Chondrocyte (in vitro differentiated cells): ENCODE measurements at regions not wholly inside any gene's neighbourhood (a gene's known extent, or its start where the extent isn't known, plus 50 kb on each side); places are given as distances from the start of the nearest gene placed in this dataset.

Experiments used
- DNase-seq: peaks from one replicate; pipeline ENCODE4 v3.0.0; 2021; ENCODE audit warnings: mixed read lengths, low spot score
- H3K27ac Mint-ChIP-seq: one replicate; pipeline ENCODE4 v1.8.0; 2021; ENCODE audit warnings: mild to moderate bottlenecking, moderate library complexity, mixed read lengths; ENCODE audit not compliant: unreplicated experiment
- H3K27me3 Mint-ChIP-seq: 2 replicates; pipeline ENCODE4 v1.8.0; 2021; ENCODE audit warnings: low read depth, mixed read lengths
- H3K36me3 Mint-ChIP-seq: 2 replicates; pipeline ENCODE4 v1.8.0; 2021; ENCODE audit warnings: low read depth, mixed read lengths
- H3K4me1 Mint-ChIP-seq: 2 replicates; pipeline ENCODE4 v1.8.0; 2021; ENCODE audit warnings: low read depth, mild to moderate bottlenecking, mixed read lengths
- H3K4me3 Mint-ChIP-seq: one replicate; pipeline ENCODE4 v1.8.0; 2021; ENCODE audit warnings: mild to moderate bottlenecking, moderate library complexity, mixed read lengths; ENCODE audit not compliant: unreplicated experiment
- H3K9me3 Mint-ChIP-seq: 2 replicates; pipeline ENCODE4 v1.8.0; 2021; ENCODE audit warnings: low read depth, mixed read lengths
- CTCF ChIP-seq: fragments of 200-600 bp; sonication (generic); IDR thresholded peaks from 2 replicates; pipeline ENCODE4 v1.5.0; 2021; ENCODE audit warnings: antibody characterized with exemption, mild to moderate bottlenecking, moderate library complexity

- DNase-seq, result no peak
- H3K36me3 Mint-ChIP-seq, result no peaks in the 10 kb centered on the region
- H3K27me3 Mint-ChIP-seq, result peaks cover 2% of the 10 kb centered on the region
- peaks cover 9% of the 10 kb centered on the region for H3K9me3 Mint-ChIP-seq
- H3K27ac Mint-ChIP-seq, result no peak overlapping the region
- no peak overlapping the region for H3K4me3 Mint-ChIP-seq
- peaks cover 4% of the 10 kb centered on the region for H3K4me1 Mint-ChIP-seq
- no peak for TF ChIP-seq CTCF
Observed at GRCh38 chrX:23103546-23103945, 103.8 kb downstream of the DDX53 start.

GRCh38 chrX:23114241-23114640 is 114.5 kb downstream of the DDX53 start:
- DNase-seq, result no peak
- Mint-ChIP-seq H3K27me3 (no peaks in the 10 kb centered on the region), H3K36me3 (no peaks in the 10 kb centered on the region), H3K4me1 (no peaks in the 10 kb centered on the region), H3K9me3 (no peaks in the 10 kb centered on the region), H3K4me3 (no peak overlapping the region), H3K27ac (no peak overlapping the region)
- no peak for TF ChIP-seq CTCF

GRCh38 chrX:23115651-23116050 is 115.9 kb downstream of the DDX53 start:
- no peak overlapping the region for H3K27ac Mint-ChIP-seq
- no peaks in the 10 kb centered on the region for H3K9me3 Mint-ChIP-seq
- no peak for DNase-seq
- no peaks in the 10 kb centered on the region for H3K27me3 Mint-ChIP-seq
- TF ChIP-seq CTCF, result no peak
- no peaks in the 10 kb centered on the region for H3K36me3 Mint-ChIP-seq
- H3K4me1 Mint-ChIP-seq, result no peaks in the 10 kb centered on the region
- no peak overlapping the region for H3K4me3 Mint-ChIP-seq

- Mint-ChIP-seq H3K4me3 (no peak overlapping the region), H3K27me3 (peaks cover 4% of the 10 kb centered on the region), H3K27ac (no peak overlapping the region), H3K4me1 (no peaks in the 10 kb centered on the region), H3K36me3 (no peaks in the 10 kb centered on the region), H3K9me3 (no peaks in the 10 kb centered on the region)
- TF ChIP-seq CTCF, result no peak
- no peak for DNase-seq
Observed at GRCh38 chrX:23118163-23118562, 118.4 kb downstream of the DDX53 start.

- Mint-ChIP-seq H3K4me3 (no peak overlapping the region), H3K9me3 (no peaks in the 10 kb centered on the region), H3K27ac (no peak overlapping the region), H3K36me3 (no peaks in the 10 kb centered on the region), H3K27me3 (peaks cover 8% of the 10 kb centered on the region), H3K4me1 (no peaks in the 10 kb centered on the region)
- no peak for TF ChIP-seq CTCF
- no peak for DNase-seq
Observed at GRCh38 chrX:23118890-23119527, 119.2 kb downstream of the DDX53 start.
